ENCODE measurements at regions not wholly inside any gene's neighbourhood (a gene's known extent, or its start where the extent isn't known, plus 50 kb on each side); places are given as distances from the start of the nearest gene placed in this dataset.

GRCh38 chr6:129920103-129920798 is 59.1 kb upstream of the TMEM244 start:
- DNase-seq (ENCODE audit: low read depth in 4 of 6, low spot score in 6 of 6), result no peak
- no peaks in the 10 kb centered on the region for H3K36me3 ChIP-seq (ENCODE audit: control insufficient read depth, insufficient read depth, low read length)
- no peak overlapping the region for H3K27ac ChIP-seq (ENCODE audit: low read depth, low read length)
- H3K27me3 ChIP-seq (ENCODE audit: control insufficient read depth, insufficient read depth, low read length), result no peaks in the 10 kb centered on the region
- H3K4me1 ChIP-seq (ENCODE audit: control insufficient read depth, insufficient read depth, low read length), result no peaks in the 10 kb centered on the region
- no peak overlapping the region for H3K4me3 ChIP-seq (ENCODE audit: low read depth, low read length)
- H3K9me3 ChIP-seq (ENCODE audit: control insufficient read depth, insufficient read depth, low read length), result no peaks in the 10 kb centered on the region
- no CpG with 5 or more reads among the region's 7 CpGs for WGBS (ENCODE audit: insufficient coverage)

- no peaks in the 10 kb centered on the region for H3K36me3 ChIP-seq (ENCODE audit: control insufficient read depth, insufficient read depth, low read length)
- H3K4me1 ChIP-seq (ENCODE audit: control insufficient read depth, insufficient read depth, low read length), result no peaks in the 10 kb centered on the region
- no CpG with 5 or more reads among the region's 1 CpG for WGBS (ENCODE audit: insufficient coverage)
- no peak overlapping the region for H3K27ac ChIP-seq (ENCODE audit: low read depth, low read length)
- H3K4me3 ChIP-seq (ENCODE audit: low read depth, low read length), result no peak overlapping the region
- no peaks in the 10 kb centered on the region for H3K9me3 ChIP-seq (ENCODE audit: control insufficient read depth, insufficient read depth, low read length)
- H3K27me3 ChIP-seq (ENCODE audit: control insufficient read depth, insufficient read depth, low read length), result no peaks in the 10 kb centered on the region
- no peak for DNase-seq (ENCODE audit: low read depth in 4 of 6, low spot score in 6 of 6)
These were observed 50.6 kb upstream of the TMEM244 start for GRCh38 chr6:129911732-129912131.
